ENCODE measurements at regions not wholly inside any gene's neighbourhood (a gene's known extent, or its start where the extent isn't known, plus 50 kb on each side); places are given as distances from the start of the nearest gene placed in this dataset.

DNA sequence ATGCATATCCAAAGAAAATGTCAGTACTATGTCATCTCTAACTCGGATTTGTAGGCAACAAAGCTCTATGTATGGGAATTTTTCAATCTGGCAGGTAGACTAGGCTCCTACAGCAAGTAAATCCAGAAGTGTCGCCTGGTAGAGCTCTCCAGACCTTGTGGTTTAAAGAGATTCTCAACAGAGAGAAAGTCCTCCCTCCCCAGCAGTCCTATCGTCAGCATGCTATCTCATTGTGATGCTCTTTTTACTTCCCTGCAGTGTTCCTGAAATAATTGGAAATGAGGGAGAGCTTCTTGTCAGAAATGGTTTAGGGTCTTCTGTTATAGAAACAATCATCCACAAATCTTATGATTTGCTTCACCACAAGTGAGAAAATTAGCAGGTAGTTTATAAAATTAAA lies 395.4 kb downstream of the FRK start:
- H2BK120ac ChIP-seq (ENCODE audit: low read depth, low read length): no peak overlapping the region
- no peak overlapping the region for H4K5ac ChIP-seq (ENCODE audit: low read length)
- H2AK5ac ChIP-seq (ENCODE audit: low read length): no peak overlapping the region
- H3K79me2 ChIP-seq (ENCODE audit: control insufficient read depth, insufficient read depth, low read length): no peaks in the 10 kb centered on the region
- H3K4me2 ChIP-seq (ENCODE audit: low read length): no peak overlapping the region
- no peak overlapping the region for H3K56ac ChIP-seq (ENCODE audit: low read length)
- H3K23ac ChIP-seq (ENCODE audit: low read length): no peak overlapping the region
- H2BK15ac ChIP-seq (replicated peaks; ENCODE audit: low read depth): no peak overlapping the region
- no peaks in the 10 kb centered on the region for H3K4me1 ChIP-seq (ENCODE audit: control insufficient read depth, low read depth, low read length)
- H3K27ac ChIP-seq (ENCODE audit: low read depth, low read length): no peak overlapping the region
- no peaks in the 10 kb centered on the region for H3K27me3 ChIP-seq (ENCODE audit: insufficient read depth, low read length, poor library complexity)
- H3K9ac ChIP-seq (ENCODE audit: low read length): no peak overlapping the region
- H3K4ac ChIP-seq (ENCODE audit: low read depth, low read length): no peak overlapping the region
- peak; percentile 2 for DNase-seq
- no peak overlapping the region for H3K18ac ChIP-seq (ENCODE audit: low read length)
- H3K4me3 ChIP-seq (ENCODE audit: low read length): no peak overlapping the region
- no peaks in the 10 kb centered on the region for H3K36me3 ChIP-seq (ENCODE audit: control insufficient read depth, insufficient read depth, low read length)
- H2BK5ac ChIP-seq (ENCODE audit: low read length): no peak overlapping the region
- no peak overlapping the region for H4K8ac ChIP-seq (ENCODE audit: low read depth, low read length)
- WGBS (ENCODE audit: extremely low coverage, insufficient coverage, low lambda C conversion rate): no CpG with 5 or more reads among the region's 3 CpGs
- H3K79me1 ChIP-seq (ENCODE audit: low read length): no peaks in the 10 kb centered on the region

DNA sequence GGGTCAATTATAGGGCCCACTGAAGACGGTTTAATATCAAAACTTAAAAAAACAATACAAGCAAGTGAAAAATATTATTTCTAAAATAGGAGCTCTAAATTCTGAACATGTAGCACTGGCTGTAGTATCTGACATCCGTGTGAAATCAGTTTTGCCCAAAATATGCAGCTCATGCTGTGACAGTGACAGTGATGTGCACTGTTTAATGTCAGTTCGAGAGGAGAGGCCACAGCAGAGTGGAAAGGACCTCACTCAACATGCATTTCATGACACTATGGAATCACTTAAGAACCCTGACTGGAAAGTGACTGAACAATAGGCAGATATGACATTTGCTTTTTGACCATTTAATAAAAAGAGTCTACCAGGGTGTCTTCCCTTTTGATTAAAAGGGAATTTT lies 397.0 kb downstream of the FRK start:
- H2BK5ac ChIP-seq (ENCODE audit: low read length): no peak overlapping the region
- H3K23ac ChIP-seq (ENCODE audit: low read length): no peak overlapping the region
- H3K4me2 ChIP-seq (ENCODE audit: low read length): no peak overlapping the region
- no peak overlapping the region for H3K56ac ChIP-seq (ENCODE audit: low read length)
- H3K79me1 ChIP-seq (ENCODE audit: low read length): no peaks in the 10 kb centered on the region
- no peak overlapping the region for H3K9ac ChIP-seq (ENCODE audit: low read length)
- H3K18ac ChIP-seq (ENCODE audit: low read length): no peak overlapping the region
- H4K5ac ChIP-seq (ENCODE audit: low read length): no peak overlapping the region
- H3K4me3 ChIP-seq (ENCODE audit: low read length): no peak overlapping the region
- no peak overlapping the region for H2BK15ac ChIP-seq (replicated peaks; ENCODE audit: low read depth)
- H3K27ac ChIP-seq (ENCODE audit: low read depth, low read length): no peak overlapping the region
- H4K8ac ChIP-seq (ENCODE audit: low read depth, low read length): no peak overlapping the region
- H2AK5ac ChIP-seq (ENCODE audit: low read length): no peak overlapping the region
- H3K27me3 ChIP-seq (ENCODE audit: insufficient read depth, low read length, poor library complexity): no peaks in the 10 kb centered on the region
- H3K79me2 ChIP-seq (ENCODE audit: control insufficient read depth, insufficient read depth, low read length): no peaks in the 10 kb centered on the region
- no peak overlapping the region for H2BK120ac ChIP-seq (ENCODE audit: low read depth, low read length)
- no peaks in the 10 kb centered on the region for H3K4me1 ChIP-seq (ENCODE audit: control insufficient read depth, low read depth, low read length)
- DNase-seq: no peak
- H3K4ac ChIP-seq (ENCODE audit: low read depth, low read length): no peak overlapping the region
- no CpG with 5 or more reads among the region's 3 CpGs for WGBS (ENCODE audit: extremely low coverage, insufficient coverage, low lambda C conversion rate)
- H3K36me3 ChIP-seq (ENCODE audit: control insufficient read depth, insufficient read depth, low read length): no peaks in the 10 kb centered on the region

DNA sequence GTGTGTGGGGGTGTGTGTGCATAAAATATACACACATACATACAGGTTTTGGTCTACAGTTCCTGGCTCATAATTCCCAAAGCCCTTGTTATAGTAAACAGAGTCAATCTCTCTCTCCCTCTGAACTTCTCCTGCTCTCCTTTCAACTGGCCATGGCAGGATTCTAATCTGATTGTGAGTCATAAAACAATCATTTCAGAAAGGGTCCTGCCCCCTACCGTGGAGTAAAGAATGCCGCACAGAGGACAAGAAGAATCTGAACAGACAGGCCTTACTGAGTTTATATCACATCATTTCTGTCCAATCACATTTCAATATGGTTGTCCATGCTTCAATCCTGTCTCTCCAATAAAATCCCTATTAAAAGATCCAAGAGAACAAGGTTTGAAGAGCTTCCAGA lies 416.9 kb downstream of the FRK start:
- no peak overlapping the region for H2BK120ac ChIP-seq (ENCODE audit: low read depth, low read length)
- no peak overlapping the region for H3K18ac ChIP-seq (ENCODE audit: low read length)

DNA sequence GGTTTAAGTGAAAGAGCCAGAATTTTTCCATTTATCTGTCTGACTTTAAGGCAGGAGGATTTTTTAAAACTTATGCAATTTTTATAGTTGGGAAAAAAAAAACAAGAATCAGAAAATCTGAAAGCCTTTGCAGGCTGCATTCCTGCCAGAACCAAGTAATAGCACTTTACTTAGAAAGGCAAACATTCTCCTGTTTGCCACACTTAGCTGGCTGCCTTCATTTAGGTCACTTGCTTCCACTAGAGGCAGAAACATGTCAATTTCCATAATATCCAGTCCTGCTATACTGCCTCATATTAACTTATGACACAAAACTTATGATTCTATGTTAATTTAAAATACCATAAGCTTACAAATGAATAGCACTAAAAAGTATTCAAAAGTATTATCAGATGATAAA lies 425.8 kb downstream of the FRK start:
- no peak overlapping the region for H3K4me2 ChIP-seq (ENCODE audit: low read length)
- H3K9ac ChIP-seq (ENCODE audit: low read length): no peak overlapping the region
- H3K56ac ChIP-seq (ENCODE audit: low read length): no peak overlapping the region
- no peaks in the 10 kb centered on the region for H3K79me2 ChIP-seq (ENCODE audit: control insufficient read depth, insufficient read depth, low read length)
- no peak overlapping the region for H4K5ac ChIP-seq (ENCODE audit: low read length)
- no peak overlapping the region for H2BK120ac ChIP-seq (ENCODE audit: low read depth, low read length)
- H2BK15ac ChIP-seq (replicated peaks; ENCODE audit: low read depth): no peak overlapping the region
- H3K4me1 ChIP-seq (ENCODE audit: control insufficient read depth, low read depth, low read length): no peaks in the 10 kb centered on the region
- H2AK5ac ChIP-seq (ENCODE audit: low read length): no peak overlapping the region
- no peak overlapping the region for H3K4ac ChIP-seq (ENCODE audit: low read depth, low read length)
- no peak overlapping the region for H2BK5ac ChIP-seq (ENCODE audit: low read length)
- DNase-seq: no peak
- no peak overlapping the region for H3K18ac ChIP-seq (ENCODE audit: low read length)
- H3K79me1 ChIP-seq (ENCODE audit: low read length): no peaks in the 10 kb centered on the region
- H3K36me3 ChIP-seq (ENCODE audit: control insufficient read depth, insufficient read depth, low read length): no peaks in the 10 kb centered on the region
- H4K8ac ChIP-seq (ENCODE audit: low read depth, low read length): no peak overlapping the region
- no peak overlapping the region for H3K27ac ChIP-seq (ENCODE audit: low read depth, low read length)
- no peak overlapping the region for H3K4me3 ChIP-seq (ENCODE audit: low read length)
- H3K23ac ChIP-seq (ENCODE audit: low read length): no peak overlapping the region
- no peaks in the 10 kb centered on the region for H3K27me3 ChIP-seq (ENCODE audit: insufficient read depth, low read length, poor library complexity)

More for the DNA sequence above, 416.9 kb downstream of the FRK start:
- H3K4me3 ChIP-seq (ENCODE audit: low read length): no peak overlapping the region
- no peaks in the 10 kb centered on the region for H3K27me3 ChIP-seq (ENCODE audit: insufficient read depth, low read length, poor library complexity)
- H3K27ac ChIP-seq (ENCODE audit: low read depth, low read length): no peak overlapping the region
- H2AK5ac ChIP-seq (ENCODE audit: low read length): no peak overlapping the region
- H3K79me1 ChIP-seq (ENCODE audit: low read length): no peaks in the 10 kb centered on the region
- H3K4me2 ChIP-seq (ENCODE audit: low read length): no peak overlapping the region
- no peak overlapping the region for H4K8ac ChIP-seq (ENCODE audit: low read depth, low read length)
- H3K4me1 ChIP-seq (ENCODE audit: control insufficient read depth, low read depth, low read length): no peaks in the 10 kb centered on the region
- H3K36me3 ChIP-seq (ENCODE audit: control insufficient read depth, insufficient read depth, low read length): no peaks in the 10 kb centered on the region
- no peak overlapping the region for H2BK15ac ChIP-seq (replicated peaks; ENCODE audit: low read depth)
- H2BK5ac ChIP-seq (ENCODE audit: low read length): no peak overlapping the region
- WGBS (ENCODE audit: extremely low coverage, insufficient coverage, low lambda C conversion rate): no CpG with 5 or more reads among the region's 2 CpGs
- no peaks in the 10 kb centered on the region for H3K79me2 ChIP-seq (ENCODE audit: control insufficient read depth, insufficient read depth, low read length)
- no peak overlapping the region for H3K56ac ChIP-seq (ENCODE audit: low read length)
- no peak for DNase-seq
- no peak overlapping the region for H3K4ac ChIP-seq (ENCODE audit: low read depth, low read length)
- H3K23ac ChIP-seq (ENCODE audit: low read length): no peak overlapping the region
- no peak overlapping the region for H3K9ac ChIP-seq (ENCODE audit: low read length)
- H4K5ac ChIP-seq (ENCODE audit: low read length): no peak overlapping the region

DNA sequence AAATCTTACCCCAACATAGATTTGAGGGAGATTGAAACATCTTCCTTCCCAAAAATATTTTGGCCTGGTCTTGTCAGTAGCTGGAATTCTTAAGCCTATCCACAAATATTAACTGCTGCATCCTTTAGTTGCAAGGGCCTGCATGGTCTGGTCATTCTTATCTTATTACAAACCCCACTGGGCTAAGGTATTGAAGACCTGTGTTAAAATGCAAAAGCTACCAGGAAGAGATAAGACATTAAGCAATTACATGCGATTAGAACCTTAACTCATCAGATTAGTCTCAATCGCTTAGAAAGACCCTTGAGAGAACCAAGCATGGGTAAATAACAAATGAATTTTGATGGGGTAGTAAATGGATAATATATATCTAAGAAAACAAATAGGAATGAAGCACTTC lies 426.6 kb downstream of the FRK start:
- H3K4ac ChIP-seq (ENCODE audit: low read depth, low read length): no peak overlapping the region
- H2AK5ac ChIP-seq (ENCODE audit: low read length): no peak overlapping the region
- no peaks in the 10 kb centered on the region for H3K4me1 ChIP-seq (ENCODE audit: control insufficient read depth, low read depth, low read length)
- H2BK5ac ChIP-seq (ENCODE audit: low read length): no peak overlapping the region
- no peak overlapping the region for H3K18ac ChIP-seq (ENCODE audit: low read length)
- no CpG with 5 or more reads among the region's 2 CpGs for WGBS (ENCODE audit: extremely low coverage, insufficient coverage, low lambda C conversion rate)
- H2BK15ac ChIP-seq (replicated peaks; ENCODE audit: low read depth): no peak overlapping the region
- H3K36me3 ChIP-seq (ENCODE audit: control insufficient read depth, insufficient read depth, low read length): no peaks in the 10 kb centered on the region
- no peak overlapping the region for H3K56ac ChIP-seq (ENCODE audit: low read length)
- no peaks in the 10 kb centered on the region for H3K79me1 ChIP-seq (ENCODE audit: low read length)
- no peak overlapping the region for H3K4me2 ChIP-seq (ENCODE audit: low read length)
- H3K27ac ChIP-seq (ENCODE audit: low read depth, low read length): no peak overlapping the region
- H3K4me3 ChIP-seq (ENCODE audit: low read length): no peak overlapping the region
- no peak overlapping the region for H2BK120ac ChIP-seq (ENCODE audit: low read depth, low read length)
- H3K27me3 ChIP-seq (ENCODE audit: insufficient read depth, low read length, poor library complexity): no peaks in the 10 kb centered on the region
- no peak overlapping the region for H3K23ac ChIP-seq (ENCODE audit: low read length)
- DNase-seq: peak; percentile 66
- H4K5ac ChIP-seq (ENCODE audit: low read length): no peak overlapping the region
- H3K79me2 ChIP-seq (ENCODE audit: control insufficient read depth, insufficient read depth, low read length): no peaks in the 10 kb centered on the region
- H3K9ac ChIP-seq (ENCODE audit: low read length): no peak overlapping the region
- no peak overlapping the region for H4K8ac ChIP-seq (ENCODE audit: low read depth, low read length)

DNA sequence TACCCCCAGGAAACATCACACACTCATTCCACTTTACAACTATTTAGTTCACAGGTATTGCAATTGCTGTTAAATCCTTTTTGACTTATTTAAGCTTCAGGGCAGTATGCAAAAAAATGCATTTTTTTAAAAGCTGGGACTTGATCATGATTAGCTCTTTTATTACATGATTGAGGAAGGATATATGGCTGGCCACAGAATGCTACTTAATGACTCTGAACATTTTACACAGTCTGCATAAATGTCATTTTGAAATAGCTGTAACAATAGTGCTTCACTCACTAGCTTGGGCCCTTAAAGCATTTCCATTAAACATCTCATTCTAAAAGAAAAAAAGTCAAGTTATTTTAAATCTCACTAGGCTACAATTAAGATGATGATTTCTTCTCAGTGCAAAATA lies 429.7 kb downstream of the FRK start:
- Histone ChIP-seq H3K4me3 (ENCODE audit: low read length) (no peak overlapping the region), H3K4ac (ENCODE audit: low read depth, low read length) (no peak overlapping the region), H3K27ac (ENCODE audit: low read depth, low read length) (no peak overlapping the region), H3K4me1 (ENCODE audit: control insufficient read depth, low read depth, low read length) (no peaks in the 10 kb centered on the region), H3K18ac (ENCODE audit: low read length) (no peak overlapping the region), H2BK15ac (replicated peaks; ENCODE audit: low read depth) (no peak overlapping the region), H2AK5ac (ENCODE audit: low read length) (no peak overlapping the region), H3K9ac (ENCODE audit: low read length) (no peak overlapping the region), H4K5ac (ENCODE audit: low read length) (no peak overlapping the region), H4K8ac (ENCODE audit: low read depth, low read length) (no peak overlapping the region), H2BK5ac (ENCODE audit: low read length) (no peak overlapping the region), H2BK120ac (ENCODE audit: low read depth, low read length) (no peak overlapping the region), H3K56ac (ENCODE audit: low read length) (no peak overlapping the region), H3K79me1 (ENCODE audit: low read length) (no peaks in the 10 kb centered on the region), H3K4me2 (ENCODE audit: low read length) (no peak overlapping the region), H3K27me3 (ENCODE audit: insufficient read depth, low read length, poor library complexity) (no peaks in the 10 kb centered on the region), H3K36me3 (ENCODE audit: control insufficient read depth, insufficient read depth, low read length) (no peaks in the 10 kb centered on the region), H3K23ac (ENCODE audit: low read length) (no peak overlapping the region), H3K79me2 (ENCODE audit: control insufficient read depth, insufficient read depth, low read length) (no peaks in the 10 kb centered on the region)
- DNase-seq: no peak

Data from mesendoderm (in vitro differentiated cells).